ENCODE measurements at regions not wholly inside any gene's neighbourhood (a gene's known extent, or its start where the extent isn't known, plus 50 kb on each side); places are given as distances from the start of the nearest gene placed in this dataset.

DNA sequence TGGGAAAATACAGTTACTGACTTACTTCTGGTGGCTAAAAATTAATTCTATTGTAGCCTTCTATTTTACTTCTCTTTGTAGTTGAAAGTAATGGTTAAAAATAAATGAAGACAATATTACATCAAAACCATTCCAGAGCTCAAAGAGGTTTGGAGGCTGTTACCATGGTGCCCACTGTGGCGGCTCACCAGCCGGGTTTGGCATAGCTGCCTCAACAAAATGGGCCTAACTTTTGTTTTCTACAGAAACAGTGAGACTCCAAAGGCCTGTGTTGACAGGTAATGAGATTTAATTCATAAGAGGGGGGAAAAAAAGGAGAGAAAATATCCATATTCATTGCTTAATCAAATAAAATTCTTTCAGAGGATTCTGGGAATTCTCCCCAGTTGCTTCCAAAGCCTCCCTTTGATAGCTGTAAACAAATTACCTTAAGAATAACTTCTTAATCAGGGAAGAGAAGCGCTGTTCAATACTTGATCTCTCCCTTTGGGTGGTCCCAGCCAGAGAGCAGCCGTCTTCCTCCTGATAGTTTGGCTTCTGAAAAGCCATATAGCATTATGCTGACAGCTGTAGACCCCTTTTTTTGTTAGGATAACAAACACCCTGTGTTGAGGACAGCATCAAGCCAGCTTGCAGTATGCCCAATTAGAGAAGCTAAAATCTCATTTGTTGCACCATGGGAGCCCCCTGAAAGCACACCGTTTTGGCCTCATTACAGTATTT lies 266.8 kb downstream of the NEDD1 start:
- no peak for DNase-seq (ENCODE audit: insufficient read length, low spot score)
- FAIRE-seq: no peak

DNA sequence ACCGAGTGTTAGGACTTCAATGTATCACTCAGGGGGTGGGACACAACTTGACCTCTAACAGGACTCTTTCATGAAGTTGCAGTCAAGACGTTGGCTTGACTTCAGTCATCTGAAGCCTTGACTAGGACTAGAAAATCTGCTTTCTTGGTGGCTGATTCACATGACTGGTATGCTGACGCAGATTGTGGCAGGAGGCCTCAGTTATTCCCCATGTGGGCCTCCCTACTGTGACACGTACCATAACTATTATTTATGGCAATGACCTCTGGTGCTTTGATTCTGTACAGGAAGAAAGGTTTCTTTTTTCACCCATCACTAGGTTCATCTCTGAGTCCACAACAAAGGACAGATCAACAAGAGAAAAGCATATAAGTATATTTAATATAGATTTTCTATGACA lies 270.4 kb downstream of the NEDD1 start:
- peak; percentile 22 for DNase-seq (ENCODE audit: insufficient read length, low spot score)
- FAIRE-seq: no peak

DNA sequence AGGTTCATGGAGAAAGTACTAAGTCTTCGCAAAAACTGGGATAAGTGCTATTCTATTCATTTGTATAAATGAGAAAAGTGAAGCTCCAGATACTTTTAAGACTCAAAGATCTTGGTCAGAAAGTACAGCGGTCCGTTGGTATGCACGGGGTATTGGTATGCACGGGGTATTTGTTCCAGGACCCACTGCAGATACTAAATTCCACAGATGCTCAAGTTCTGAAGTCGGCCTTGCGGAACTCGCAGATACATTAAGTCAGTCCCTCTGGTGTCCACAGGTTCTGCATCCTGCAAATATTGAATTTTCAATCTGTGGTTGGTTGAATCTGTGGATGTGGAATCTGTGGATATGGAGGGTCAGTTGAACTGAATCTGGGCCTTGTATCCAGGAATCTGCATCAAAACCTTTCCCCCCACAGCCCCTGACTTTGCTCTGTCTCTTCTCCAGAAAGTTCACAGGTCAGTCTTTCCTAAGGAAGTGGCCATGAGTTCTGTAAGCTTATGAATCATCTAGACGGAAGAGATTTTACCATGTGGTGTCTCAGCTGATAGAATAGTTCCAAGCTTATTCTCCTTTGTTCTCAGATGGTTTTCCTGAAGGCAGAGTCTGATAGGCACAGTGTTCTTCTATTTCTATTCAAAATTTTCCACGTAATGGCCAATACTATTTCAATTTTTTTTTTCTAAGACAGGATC lies 274.7 kb downstream of the NEDD1 start:
- no peak for DNase-seq (ENCODE audit: insufficient read length, low spot score)
- FAIRE-seq: no peak

DNA sequence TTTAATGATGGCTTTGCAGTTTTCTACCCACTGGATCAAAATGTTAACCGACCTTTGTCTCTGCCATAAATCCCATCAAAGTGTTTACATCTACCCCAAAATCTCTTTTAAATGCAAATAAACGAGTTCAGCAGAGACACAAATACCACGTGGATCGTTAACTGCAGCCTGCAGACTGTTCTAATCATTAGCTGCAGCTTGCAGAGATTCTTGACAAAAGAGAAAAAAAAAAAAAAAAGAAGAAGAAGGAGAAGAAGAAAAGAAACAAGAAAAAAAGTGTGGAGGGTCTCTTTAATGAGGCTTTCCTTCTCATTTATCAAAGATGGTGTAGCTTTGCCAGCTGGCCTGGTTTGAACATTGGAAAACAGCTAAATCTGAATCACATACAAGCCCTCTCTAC lies 275.7 kb downstream of the NEDD1 start:
- DNase-seq (ENCODE audit: insufficient read length, low spot score) (no peak), FAIRE-seq (no peak)

DNA sequence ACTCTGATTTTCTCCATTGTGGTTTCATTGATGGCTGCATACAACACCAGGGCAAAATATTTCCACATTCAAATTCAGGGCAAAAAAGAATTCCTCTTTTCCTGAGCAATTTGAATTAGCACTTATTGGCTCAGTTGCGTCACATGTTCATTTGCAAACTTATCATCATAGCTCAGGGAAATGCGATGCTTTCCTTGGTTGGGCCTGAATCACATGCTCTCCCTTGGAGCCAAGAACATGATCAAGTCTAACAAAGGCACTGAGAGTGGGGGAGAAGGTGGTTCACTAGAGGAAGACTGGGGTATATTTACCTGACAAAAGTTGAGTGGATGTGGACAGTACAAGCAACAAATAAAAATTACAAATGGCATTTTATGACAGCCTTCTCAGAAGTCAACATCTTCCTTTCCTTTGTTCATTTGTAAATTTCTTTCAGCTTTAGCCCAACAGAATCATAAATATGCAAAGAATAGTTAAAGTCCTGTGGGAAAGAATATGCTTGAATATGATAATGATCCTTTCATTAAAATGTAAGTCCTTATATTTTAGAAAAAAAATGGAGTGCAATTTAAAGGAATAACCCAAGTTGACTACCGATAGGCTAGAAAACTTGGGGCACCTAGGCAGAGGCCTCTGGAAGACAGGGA lies 277.2 kb downstream of the NEDD1 start:
- DNase-seq (ENCODE audit: insufficient read length, low spot score) (no peak), FAIRE-seq (no peak)

DNA sequence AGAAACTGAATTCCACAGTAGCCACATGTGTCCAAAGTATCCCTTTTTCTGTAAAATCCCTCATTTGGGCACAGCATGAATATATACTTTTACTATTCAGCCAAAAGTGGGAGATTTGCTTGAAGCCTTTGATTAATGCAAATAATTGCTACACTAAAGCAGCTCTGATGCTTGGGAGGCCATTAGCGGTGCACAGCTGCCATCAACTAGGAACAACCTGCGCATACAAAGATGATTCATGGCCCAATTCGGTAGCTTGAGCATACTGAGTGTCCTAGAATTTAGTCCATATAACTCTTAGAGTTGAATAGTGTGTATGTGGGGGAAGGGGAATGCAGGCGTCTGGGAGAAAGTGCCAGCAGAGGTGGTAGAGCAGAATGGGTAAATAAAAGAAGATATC lies 277.0 kb upstream of the RMST start:
- FAIRE-seq: no peak
- no peak for DNase-seq (ENCODE audit: insufficient read length, low spot score)

DNA sequence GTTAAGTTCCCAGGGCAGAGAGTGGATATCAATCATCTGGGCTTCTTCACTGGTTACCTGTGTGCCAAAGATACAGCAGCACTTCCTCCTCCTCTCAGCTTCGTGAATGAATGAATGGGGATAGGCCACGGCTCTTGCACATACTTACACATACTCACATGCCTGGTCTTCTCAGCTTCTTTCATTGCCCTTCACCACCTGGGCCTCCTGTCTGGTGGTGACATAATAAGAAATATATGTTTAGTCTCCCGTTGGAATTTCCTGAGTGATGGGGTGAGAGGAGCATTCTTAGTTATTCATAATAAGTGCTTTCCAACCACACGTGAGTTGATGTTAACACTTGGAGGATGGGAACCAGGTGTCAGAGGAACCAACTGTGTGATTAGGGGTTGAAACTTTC lies 268.1 kb upstream of the RMST start:
- no peak for FAIRE-seq

DNA sequence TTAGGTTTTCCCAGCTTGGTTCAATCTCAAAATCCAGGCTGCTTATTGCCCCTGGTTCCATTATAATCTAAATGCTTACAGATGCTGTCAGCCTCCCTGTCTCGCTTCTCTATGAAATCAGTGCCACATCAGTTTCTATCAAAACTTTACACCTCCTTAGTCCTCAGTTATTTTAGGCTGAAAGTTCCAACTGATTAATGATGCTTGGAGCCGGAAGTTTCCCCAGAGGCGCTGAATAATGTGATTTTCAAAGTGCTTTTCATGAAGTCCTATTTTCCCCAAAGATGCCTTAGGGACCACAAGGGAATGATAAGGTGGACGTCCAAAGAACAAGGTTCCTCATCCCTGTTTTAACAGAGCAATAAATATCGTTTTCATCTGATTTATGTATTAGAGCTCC lies 262.4 kb upstream of the RMST start:
- DNase-seq (ENCODE audit: insufficient read length, low spot score): no peak
- no peak for FAIRE-seq

More for the DNA sequence above, 268.1 kb upstream of the RMST start:
- DNase-seq (ENCODE audit: insufficient read length, low spot score): no peak

DNA sequence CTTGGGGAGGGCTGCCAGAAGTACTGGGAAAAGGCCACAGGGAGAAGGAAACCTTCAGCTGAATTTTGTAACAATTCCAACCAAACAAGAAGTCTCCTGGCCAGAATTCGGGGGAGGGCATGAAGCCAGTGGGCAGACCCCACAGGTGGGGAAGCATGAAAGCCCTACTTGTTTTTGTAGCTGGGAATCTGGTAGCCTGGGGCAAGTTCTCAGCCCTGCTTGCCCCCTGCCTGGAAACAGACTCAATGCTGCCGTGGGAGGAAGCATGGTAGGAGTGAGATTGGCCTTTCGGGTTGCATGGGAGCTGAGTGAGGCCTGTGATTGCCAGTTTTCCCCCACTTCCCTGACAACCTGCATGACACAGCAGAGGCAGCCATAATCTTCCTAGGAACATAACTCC lies 259.2 kb upstream of the RMST start:
- DNase-seq (ENCODE audit: insufficient read length, low spot score) (no peak), FAIRE-seq (no peak)

DNA sequence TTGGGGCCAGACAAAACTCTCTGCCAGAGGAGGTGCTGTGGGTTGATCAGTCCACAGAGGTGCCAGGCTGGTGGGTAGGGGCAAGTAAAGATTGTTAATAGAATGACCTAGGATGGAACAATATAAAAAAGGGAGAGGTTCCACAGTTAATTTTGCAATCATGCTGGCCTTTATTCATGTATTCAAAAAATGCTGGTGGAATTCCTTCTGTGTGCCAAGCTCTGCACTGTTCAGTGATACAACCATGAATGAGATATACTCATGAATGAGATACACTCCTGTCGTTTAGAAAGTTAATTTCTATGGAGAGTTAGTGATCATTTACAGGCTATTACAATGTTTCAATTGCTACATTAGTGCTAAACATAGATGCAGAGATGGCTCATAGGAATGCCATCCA lies 252.6 kb upstream of the RMST start:
- FAIRE-seq: no peak
- DNase-seq (ENCODE audit: insufficient read length, low spot score): no peak

DNA sequence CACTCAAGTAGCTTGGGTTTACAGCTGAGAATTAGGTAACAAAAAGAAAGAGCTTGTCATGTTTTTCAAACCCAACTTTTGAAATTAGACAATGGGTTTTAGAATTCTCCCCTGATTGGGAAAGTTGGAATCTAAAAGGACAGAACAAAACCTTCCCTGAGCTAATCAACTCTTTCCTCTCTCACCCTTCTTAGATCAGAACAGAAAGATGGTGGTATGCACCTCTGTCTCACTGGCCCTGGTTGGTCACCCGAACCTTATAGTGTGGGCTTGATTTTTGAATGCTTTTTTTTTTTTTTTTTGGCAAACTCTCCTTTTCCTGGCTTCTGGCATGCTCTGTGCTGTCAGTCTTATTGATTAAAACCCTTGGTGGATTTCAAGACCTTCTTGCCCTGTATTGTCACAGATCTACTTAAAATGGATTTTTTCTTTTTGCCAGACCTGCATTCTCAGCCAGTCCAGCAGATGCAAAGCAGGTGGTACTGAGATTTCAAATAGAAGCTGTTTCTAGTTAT lies 251.1 kb upstream of the RMST start:
- DNase-seq (ENCODE audit: insufficient read length, low spot score) (no peak), FAIRE-seq (no peak)

DNA sequence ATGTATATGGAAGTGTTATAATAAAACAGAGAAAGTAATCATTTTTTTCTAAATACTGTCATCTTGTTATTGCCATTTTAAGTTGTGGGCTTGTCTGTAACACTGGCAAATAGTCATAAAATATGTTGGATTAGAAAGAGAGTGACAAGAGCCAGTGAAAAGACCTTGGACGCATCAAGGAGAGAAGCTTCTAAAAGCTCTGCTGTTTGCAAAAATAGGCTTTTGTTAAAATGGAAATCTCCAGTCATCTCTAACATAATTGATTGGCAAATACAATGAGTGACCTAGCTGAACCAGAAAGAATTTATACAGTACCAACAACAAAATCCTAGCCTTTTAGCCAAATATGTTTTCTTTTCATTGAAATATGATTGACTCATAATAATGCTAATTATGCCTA lies 245.8 kb upstream of the RMST start:
- no peak for FAIRE-seq

DNA sequence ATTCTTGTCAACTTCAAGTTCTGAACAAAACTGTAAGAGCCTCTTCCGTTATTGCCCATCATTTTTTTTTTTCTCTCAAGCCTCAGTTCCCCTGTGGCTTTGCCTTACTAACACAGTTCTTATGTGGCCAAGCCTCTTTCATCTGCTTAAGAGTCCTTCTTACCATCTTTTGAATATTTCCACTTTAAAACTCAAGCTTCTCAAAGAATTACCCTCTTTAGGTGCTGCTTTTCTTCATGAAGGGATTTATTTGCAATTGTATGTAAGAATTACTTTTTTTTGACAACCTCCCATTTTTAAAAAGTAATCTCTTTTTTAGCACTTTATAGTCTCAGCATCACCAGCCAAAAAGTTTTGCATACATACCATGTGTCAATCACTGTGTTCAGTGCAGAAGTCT lies 240.2 kb upstream of the RMST start:
- FAIRE-seq (no peak), DNase-seq (ENCODE audit: insufficient read length, low spot score) (no peak)

More for the DNA sequence above, 245.8 kb upstream of the RMST start:
- DNase-seq (ENCODE audit: insufficient read length, low spot score): no peak

DNA sequence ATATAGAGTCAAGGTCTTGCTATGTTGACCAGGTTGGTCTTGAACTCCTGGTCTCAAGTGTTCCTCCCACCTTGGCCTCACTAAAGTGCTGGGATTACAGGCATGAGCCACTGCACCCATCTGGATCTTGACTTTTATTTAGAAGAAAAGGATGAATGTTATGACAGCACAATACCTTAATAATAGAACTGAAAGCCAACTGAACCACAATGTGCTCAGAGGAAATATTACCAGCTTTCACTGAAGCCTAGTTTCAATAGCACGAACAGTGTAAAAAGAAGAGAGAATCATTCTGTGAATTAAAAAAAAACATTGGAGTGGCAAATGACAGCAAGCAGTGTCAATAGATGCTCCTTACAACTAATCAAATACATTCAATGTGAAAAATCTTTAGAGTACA lies 239.2 kb upstream of the RMST start:
- DNase-seq (ENCODE audit: insufficient read length, low spot score) (no peak), FAIRE-seq (no peak)

DNA sequence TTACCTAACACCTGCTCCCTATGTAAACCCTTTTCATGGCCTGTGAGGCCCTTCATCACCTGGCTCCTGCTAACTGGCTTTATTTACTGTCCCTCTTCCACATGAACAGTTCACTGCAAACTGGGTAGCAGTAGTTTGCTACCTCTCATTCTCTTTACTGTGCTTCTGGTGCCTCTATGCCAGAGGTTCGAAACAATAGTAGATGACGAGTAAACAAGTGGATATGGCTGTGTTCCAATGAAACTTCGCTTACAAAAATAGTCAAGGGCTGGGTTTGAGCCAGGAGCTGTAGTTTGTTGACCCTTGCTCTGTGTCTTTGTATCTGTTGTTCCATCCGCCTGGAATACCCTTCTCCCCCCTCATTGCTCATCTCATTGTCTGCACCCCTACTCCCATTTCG lies 233.6 kb upstream of the RMST start:
- DNase-seq (ENCODE audit: insufficient read length, low spot score) (no peak), FAIRE-seq (no peak)

DNA sequence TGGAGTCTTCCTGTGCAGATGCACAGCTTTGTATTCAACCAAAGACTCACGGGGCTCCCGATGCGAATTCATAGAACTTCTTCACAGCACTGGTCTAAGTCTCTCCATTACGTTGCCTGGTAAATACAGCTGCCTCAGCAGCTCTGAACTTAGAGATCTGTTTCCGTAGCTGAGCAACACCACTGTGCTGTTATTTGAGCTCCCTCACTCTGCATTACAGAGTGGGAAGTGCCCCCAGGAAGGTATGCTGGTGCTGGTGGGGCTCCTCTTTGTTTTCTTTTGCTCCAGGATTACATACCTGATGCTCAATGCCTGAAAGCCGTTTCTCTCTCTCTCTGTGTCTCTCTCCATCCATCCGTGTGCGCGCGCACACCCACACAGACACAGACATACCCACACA lies 227.5 kb upstream of the RMST start:
- DNase-seq (ENCODE audit: insufficient read length, low spot score): no peak
- FAIRE-seq: no peak

DNA sequence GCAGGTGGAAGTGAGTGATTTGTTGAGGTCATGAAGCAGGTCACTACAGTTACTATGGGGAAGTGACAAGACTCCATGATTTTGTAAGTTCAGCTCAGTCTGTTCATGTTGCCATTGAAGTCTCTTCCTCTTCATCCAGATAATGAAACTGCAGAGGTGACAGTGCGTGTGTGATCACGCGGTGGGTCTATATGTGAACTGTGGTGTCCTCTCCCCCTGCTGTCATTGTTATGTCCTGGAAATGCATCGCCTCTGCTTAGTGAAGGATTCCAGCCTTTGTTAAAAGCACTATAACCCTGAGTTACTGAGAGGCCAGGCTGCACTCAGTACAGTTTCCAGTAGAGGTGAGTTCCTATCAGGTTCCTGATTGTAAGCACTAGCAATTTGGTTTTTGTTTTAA lies 216.2 kb upstream of the RMST start:
- FAIRE-seq (no peak), DNase-seq (ENCODE audit: insufficient read length, low spot score) (no peak)

DNA sequence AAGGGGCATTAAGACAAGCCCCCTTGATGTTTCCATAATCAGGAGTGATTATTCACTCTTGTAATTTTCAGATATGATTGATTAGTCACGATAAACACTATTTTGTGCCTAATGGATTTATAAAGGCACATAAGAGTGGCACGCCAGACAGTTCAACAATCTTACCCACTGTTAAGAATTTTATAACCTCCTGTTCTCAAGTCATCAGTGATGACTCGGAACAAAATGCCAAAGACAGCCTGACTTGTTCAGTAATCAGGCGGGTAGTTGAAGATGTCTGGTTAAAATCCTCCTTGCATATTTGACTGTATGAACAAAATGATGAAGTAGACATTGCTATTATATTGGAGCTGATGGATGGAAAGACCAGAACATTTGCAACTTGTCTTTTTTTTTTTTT lies 212.1 kb upstream of the RMST start:
- no peak for DNase-seq (ENCODE audit: insufficient read length, low spot score)
- no peak for FAIRE-seq

DNA sequence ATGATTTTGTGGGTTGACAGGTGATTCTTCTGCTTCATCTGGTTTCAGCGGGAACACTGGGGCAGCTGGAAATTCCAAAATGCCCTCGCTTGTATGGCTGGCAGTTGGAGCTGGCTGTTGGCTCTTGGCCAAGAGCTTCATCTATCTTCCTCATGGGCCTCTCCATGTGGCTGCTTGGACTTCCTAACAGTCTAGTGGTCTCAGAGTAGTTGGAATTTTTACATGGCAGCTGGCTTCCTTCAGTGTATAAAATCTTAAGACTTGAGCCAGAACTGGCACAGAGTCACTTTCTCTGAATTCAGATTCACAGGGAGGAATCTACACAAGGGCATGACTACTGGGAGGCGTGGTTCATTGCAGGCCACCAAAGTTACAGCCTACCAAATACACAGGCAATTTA lies 204.9 kb upstream of the RMST start:
- FAIRE-seq (no peak), DNase-seq (ENCODE audit: insufficient read length, low spot score) (no peak)

DNA sequence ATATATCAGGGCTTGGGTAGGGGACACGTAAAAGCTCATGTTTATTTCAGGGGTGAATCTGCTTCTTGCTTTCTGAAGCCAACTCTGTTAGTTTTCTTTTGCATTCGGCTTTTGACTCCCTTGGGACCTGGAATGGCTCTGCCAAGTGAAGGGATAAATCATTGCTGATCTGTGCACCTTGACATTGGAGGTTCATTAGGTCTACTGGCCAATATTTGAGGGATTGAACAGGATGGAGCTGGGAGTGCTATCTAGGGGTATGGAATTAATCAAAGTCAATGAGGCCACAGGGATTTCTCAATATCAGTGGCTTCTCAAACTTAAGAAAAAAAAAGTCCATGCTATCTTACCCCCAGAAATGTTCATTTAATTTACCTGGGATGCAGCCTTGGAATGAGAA lies 203.5 kb upstream of the RMST start:
- DNase-seq (ENCODE audit: insufficient read length, low spot score) (no peak), FAIRE-seq (no peak)

DNA sequence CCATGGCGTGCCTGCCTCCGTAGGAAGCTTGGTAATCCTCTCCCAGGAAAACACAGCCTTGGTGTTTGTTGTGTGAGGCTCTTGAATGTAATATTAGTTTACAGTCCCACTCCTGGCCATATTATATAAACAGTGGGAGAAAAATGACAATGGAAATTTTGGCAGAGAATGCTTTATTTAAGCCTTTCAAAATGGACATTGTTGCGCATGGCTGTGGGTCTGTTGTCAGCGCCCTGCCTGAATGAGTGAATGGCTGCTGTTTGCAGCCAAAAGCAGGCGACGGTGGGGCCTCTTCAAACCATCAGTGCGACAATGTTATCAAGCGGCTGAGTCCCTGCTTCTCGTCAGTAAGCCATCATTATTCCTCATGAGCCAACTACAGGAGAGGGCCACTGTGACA lies 201.8 kb upstream of the RMST start:
- FAIRE-seq (no peak), DNase-seq (ENCODE audit: insufficient read length, low spot score) (no peak)

DNA sequence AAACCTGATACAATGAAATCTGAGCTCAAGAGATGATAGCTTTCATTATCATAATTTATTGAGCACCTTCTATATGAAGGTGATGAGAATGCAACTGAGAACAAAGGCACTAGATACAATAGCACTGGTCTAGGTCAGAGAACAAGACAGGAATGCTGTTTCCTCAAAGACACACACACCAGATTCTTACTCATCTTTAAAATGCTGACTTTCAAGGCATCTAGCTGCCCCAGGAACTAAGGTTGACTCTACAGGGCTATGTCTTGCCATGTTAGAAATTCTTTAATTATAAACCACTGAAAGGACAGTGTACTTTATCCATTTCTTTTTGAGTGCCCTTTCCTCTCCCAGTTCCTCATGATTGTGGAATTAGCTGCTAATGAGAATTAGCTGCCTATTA lies 195.4 kb upstream of the RMST start:
- FAIRE-seq: no peak
- DNase-seq (ENCODE audit: insufficient read length, low spot score): no peak
